ENCODE measurements at regions not wholly inside any gene's neighbourhood (a gene's known extent, or its start where the extent isn't known, plus 50 kb on each side); places are given as distances from the start of the nearest gene placed in this dataset.

DNA sequence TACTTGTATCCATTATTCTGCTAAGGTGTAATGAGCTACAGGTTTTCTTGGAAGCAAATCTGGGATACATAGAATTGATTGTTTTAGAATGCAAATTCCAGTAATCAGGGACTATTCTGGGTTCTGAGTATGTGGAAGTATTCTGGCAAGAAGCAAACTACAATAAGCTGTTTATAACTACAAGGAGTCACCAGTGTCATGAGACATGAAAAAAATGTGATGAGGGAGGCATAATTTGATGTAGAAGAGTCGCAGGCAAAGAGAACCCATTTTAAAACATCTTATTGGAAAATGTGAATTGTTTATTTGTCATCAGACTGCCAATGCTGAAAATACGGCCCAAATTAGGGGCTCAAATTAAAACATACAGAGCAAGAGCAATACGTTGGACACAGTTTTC, 321.8 kb upstream of the E2F7 start:
- TF ChIP-seq, protein P1, sequence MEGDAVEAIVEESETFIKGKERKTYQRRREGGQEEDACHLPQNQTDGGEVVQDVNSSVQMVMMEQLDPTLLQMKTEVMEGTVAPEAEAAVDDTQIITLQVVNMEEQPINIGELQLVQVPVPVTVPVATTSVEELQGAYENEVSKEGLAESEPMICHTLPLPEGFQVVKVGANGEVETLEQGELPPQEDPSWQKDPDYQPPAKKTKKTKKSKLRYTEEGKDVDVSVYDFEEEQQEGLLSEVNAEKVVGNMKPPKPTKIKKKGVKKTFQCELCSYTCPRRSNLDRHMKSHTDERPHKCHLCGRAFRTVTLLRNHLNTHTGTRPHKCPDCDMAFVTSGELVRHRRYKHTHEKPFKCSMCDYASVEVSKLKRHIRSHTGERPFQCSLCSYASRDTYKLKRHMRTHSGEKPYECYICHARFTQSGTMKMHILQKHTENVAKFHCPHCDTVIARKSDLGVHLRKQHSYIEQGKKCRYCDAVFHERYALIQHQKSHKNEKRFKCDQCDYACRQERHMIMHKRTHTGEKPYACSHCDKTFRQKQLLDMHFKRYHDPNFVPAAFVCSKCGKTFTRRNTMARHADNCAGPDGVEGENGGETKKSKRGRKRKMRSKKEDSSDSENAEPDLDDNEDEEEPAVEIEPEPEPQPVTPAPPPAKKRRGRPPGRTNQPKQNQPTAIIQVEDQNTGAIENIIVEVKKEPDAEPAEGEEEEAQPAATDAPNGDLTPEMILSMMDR (IDR thresholded peaks at IDR 0.05) = no peak
- no peak for TF ChIP-seq POLR2A (IDR thresholded peaks at IDR 0.05)

Measured in thyroid gland (tissue), 4 donors.